DOHH2 (cell line): ENCODE measurements at regions not wholly inside any gene's neighbourhood (a gene's known extent, or its start where the extent isn't known, plus 50 kb on each side); places are given as distances from the start of the nearest gene placed in this dataset.

ENCODE experiments used
- CTCF ChIP-seq: fragments of 200-600 bp; sonication (generic); IDR thresholded peaks from one replicate; pipeline ENCODE4 v1.5.1; 2014; ENCODE audit warnings: antibody characterized with exemption, mild to moderate bottlenecking, low read depth, low read length; ENCODE audit not compliant: poor library complexity, severe bottlenecking
- EZH2phosphoT487 ChIP-seq: fragments of 200-600 bp; sonication (generic); IDR thresholded peaks from 2 replicates; pipeline ENCODE4 v1.6.1; 2017; ENCODE audit warnings: borderline replicate concordance, mild to moderate bottlenecking, antibody characterized with exemption, low read length, moderate library complexity, mixed read lengths

DNA sequence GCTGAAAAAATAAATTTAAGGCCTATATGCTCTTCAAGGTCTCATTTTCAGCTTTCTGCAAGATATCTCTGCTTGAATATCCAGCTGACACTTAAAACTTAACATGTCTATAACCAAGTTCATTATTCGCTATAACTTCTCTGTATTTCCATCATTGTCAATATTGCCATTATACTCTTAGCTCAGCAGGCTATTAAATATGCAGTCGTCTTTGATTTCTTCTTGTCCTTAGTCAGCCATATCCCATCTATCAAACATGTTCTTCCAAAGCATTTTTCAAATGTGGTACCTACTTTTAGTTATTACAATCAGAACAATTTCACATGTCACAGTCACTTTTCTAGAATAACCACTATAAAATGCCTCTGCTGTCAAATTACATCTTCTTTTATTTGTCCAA, 1364.1 kb downstream of the ARAP2 start:
- TF ChIP-seq EZH2phosphoT487 = no peak
- TF ChIP-seq CTCF = no peak
